ENCODE measurements at regions not wholly inside any gene's neighbourhood (a gene's known extent, or its start where the extent isn't known, plus 50 kb on each side); places are given as distances from the start of the nearest gene placed in this dataset.

GRCh38 chr17:15891318-15891717 lies 53.6 kb upstream of the ADORA2B start:
- Histone ChIP-seq H3K4me2 (replicated peaks; ENCODE audit: low read depth, low read length, poor library complexity, severe bottlenecking) (no peak overlapping the region), H3K9ac (ENCODE audit: low read length) (no peak overlapping the region), H3K27ac (ENCODE audit: low read length in 2 of 2) (no peak overlapping the region), H3K9me3 (ENCODE audit: control extremely low read depth in 1 of 3, control insufficient read depth in 2 of 3, insufficient read depth in 1 of 3, low read length in 2 of 3) (no peaks in the 10 kb centered on the region), H3K36me3 (replicated peaks in 1 of 2; ENCODE audit: control extremely low read depth in 1 of 2, control insufficient read depth in 1 of 2, extremely low read depth in 1 of 2, insufficient read depth in 2 of 2, low read length in 1 of 2) (no peaks in the 10 kb centered on the region), H3K4me1 (ENCODE audit: control insufficient read depth in 2 of 2, insufficient read depth in 2 of 2, low read length in 2 of 2) (no peaks in the 10 kb centered on the region), H2AFZ (ENCODE audit: insufficient read depth, low read depth, low read length, poor library complexity, severe bottlenecking) (no peak overlapping the region), H3K4me3 (ENCODE audit: control extremely low read depth in 1 of 5, extremely low read depth in 1 of 5, insufficient read depth in 1 of 5, low read depth in 2 of 5, low read length in 4 of 5) (no peak overlapping the region), H3K27me3 (replicated peaks in 1 of 4; ENCODE audit: control extremely low read depth in 1 of 4, control insufficient read depth in 3 of 4, insufficient read depth in 4 of 4, low read length in 3 of 4) (no peaks in the 10 kb centered on the region), H4K20me1 (ENCODE audit: control insufficient read depth, insufficient read depth, low read length, poor library complexity, severe bottlenecking) (no peaks in the 10 kb centered on the region), H3K79me2 (ENCODE audit: control insufficient read depth, insufficient read depth, low read length) (no peaks in the 10 kb centered on the region)
- H3K27me3 Mint-ChIP-seq, result peaks cover 6% of the 10 kb centered on the region
- POLR2A ChIA-PET, result interaction anchor here (0.6 kb wide), 1 partner anchor 89 kb away, joined by 4 read pairs; no protein-coding TSS in a partner anchor
- H3K4me3 Mint-ChIP-seq, result no peak overlapping the region
- CTCF ChIA-PET, result interaction anchor here (0.6 kb wide), 2 partner anchors 9 to 1641 kb away, joined by 3 read pairs; no protein-coding TSS in a partner anchor
- intact Hi-C loops (cut with micrococcal nuclease), result no loop called here
- H3K4me1 Mint-ChIP-seq, result no peaks in the 10 kb centered on the region
- WGBS (ENCODE audit: insufficient coverage), result 89% methylated on average over 3 of the region's 3 CpGs
- TF ChIP-seq CTCF (IDR thresholded peaks at IDR 0.05) (no peak), EZH2 (IDR thresholded peaks at IDR 0.05; ENCODE audit: borderline replicate concordance, insufficient read depth, low read depth, low read length, poor library complexity, severe bottlenecking) (no peak)
- no peak overlapping the region for H3K27ac Mint-ChIP-seq
- no peaks in the 10 kb centered on the region for H3K9me3 Mint-ChIP-seq (ENCODE audit: insufficient read depth)
- no peak for ATAC-seq (ENCODE audit: low read depth)
- no peak for DNase-seq

- Histone ChIP-seq H3K36me3 (replicated peaks in 1 of 2; ENCODE audit: control extremely low read depth in 1 of 2, control insufficient read depth in 1 of 2, extremely low read depth in 1 of 2, insufficient read depth in 2 of 2, low read length in 1 of 2) (no peaks in the 10 kb centered on the region), H3K9ac (ENCODE audit: low read length) (no peak overlapping the region), H3K4me3 (ENCODE audit: control extremely low read depth in 1 of 5, extremely low read depth in 1 of 5, insufficient read depth in 1 of 5, low read depth in 2 of 5, low read length in 4 of 5) (no peak overlapping the region), H3K4me1 (ENCODE audit: control insufficient read depth in 2 of 2, insufficient read depth in 2 of 2, low read length in 2 of 2) (no peaks in the 10 kb centered on the region), H3K27ac (ENCODE audit: low read length in 2 of 2) (no peak overlapping the region), H3K27me3 (replicated peaks in 1 of 4; ENCODE audit: control extremely low read depth in 1 of 4, control insufficient read depth in 3 of 4, insufficient read depth in 4 of 4, low read length in 3 of 4) (no peaks in the 10 kb centered on the region), H3K79me2 (ENCODE audit: control insufficient read depth, insufficient read depth, low read length) (no peaks in the 10 kb centered on the region), H3K4me2 (replicated peaks; ENCODE audit: low read depth, low read length, poor library complexity, severe bottlenecking) (no peak overlapping the region), H3K9me3 (ENCODE audit: control extremely low read depth in 1 of 3, control insufficient read depth in 2 of 3, insufficient read depth in 1 of 3, low read length in 2 of 3) (no peaks in the 10 kb centered on the region), H4K20me1 (ENCODE audit: control insufficient read depth, insufficient read depth, low read length, poor library complexity, severe bottlenecking) (no peaks in the 10 kb centered on the region), H2AFZ (ENCODE audit: insufficient read depth, low read depth, low read length, poor library complexity, severe bottlenecking) (no peak overlapping the region)
- 90% methylated on average over 8 of the region's 10 CpGs for WGBS (ENCODE audit: insufficient coverage)
- Mint-ChIP-seq H3K4me3 (no peak overlapping the region), H3K27me3 (peaks cover 6% of the 10 kb centered on the region), H3K9me3 (ENCODE audit: insufficient read depth) (no peaks in the 10 kb centered on the region), H3K27ac (no peak overlapping the region), H3K4me1 (peaks cover 3% of the 10 kb centered on the region)
- intact Hi-C loops (cut with micrococcal nuclease), result no loop called here
- no peak for DNase-seq
- no peak for ATAC-seq (ENCODE audit: low read depth)
- ChIA-PET CTCF (no interaction called here), POLR2A (no interaction called here)
- TF ChIP-seq EZH2 (IDR thresholded peaks at IDR 0.05; ENCODE audit: borderline replicate concordance, insufficient read depth, low read depth, low read length, poor library complexity, severe bottlenecking) (no peak), CTCF (IDR thresholded peaks at IDR 0.05) (no peak)
Observed at GRCh38 chr17:15892244-15892643, 52.7 kb upstream of the ADORA2B start.
